ENCODE measurements at regions not wholly inside any gene's neighbourhood (a gene's known extent, or its start where the extent isn't known, plus 50 kb on each side); places are given as distances from the start of the nearest gene placed in this dataset.

DNA sequence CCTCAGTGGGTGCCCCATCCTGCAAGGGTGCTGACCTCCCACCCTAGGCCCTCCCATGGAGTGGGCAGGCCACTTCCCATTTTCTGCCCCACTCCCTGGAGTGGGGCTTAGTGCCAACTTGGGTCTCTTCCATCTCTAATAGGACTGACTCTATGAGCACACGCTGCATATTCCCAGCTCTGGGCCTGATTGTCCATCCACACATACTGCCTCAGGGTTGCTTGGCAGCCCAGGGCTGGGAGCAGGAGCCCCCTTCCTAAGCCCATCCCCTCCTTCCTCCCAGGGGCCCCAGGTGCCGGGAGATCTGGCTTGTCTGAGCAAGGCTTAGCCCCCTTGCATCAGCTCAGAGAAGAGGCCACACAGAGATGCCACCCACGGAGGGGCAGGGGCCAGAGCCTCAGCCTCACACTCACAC lies 55.1 kb downstream of the PJA1 start:
- no peak for DNase-seq

- DNase-seq: no peak
Measured at GRCh38 chrX:69109706-69110105, 55.5 kb downstream of the PJA1 start.

DNA sequence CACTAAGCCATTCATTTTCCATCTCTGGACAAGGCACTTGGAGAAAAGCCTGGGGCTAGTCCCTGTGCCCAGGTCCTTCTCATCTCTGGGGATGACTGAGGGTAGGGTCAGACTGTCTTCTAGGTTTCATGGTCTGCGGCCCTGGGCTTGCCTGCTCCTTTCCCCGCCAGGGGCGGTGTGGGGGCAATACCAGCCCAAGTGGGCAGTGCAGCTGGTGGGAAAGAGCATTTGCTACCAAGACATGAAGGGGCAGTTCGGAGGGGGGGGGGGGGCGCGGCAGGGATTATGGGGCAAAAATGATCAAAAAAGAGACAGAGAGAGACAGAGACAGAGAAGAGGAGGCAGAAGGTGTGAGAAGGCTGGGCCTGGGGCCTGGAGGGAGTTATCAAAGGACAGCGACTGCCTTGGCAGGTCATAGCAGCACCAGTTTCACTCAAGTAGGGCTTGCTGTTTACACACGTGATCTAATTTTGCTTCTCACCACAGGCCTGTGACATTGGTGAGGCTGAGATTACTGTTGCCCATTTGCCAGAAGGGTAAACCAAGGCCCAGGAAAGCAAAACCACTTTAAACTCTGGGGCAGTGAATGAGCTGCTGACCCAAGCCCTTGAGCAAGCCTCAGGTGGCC lies 56.1 kb downstream of the PJA1 start:
- no peak for DNase-seq

- DNase-seq: no peak
Measured at GRCh38 chrX:69107747-69108401, 57.4 kb downstream of the PJA1 start.

- no peak for DNase-seq
Measured at GRCh38 chrX:69107231-69107739, 58.0 kb downstream of the PJA1 start.

DNA sequence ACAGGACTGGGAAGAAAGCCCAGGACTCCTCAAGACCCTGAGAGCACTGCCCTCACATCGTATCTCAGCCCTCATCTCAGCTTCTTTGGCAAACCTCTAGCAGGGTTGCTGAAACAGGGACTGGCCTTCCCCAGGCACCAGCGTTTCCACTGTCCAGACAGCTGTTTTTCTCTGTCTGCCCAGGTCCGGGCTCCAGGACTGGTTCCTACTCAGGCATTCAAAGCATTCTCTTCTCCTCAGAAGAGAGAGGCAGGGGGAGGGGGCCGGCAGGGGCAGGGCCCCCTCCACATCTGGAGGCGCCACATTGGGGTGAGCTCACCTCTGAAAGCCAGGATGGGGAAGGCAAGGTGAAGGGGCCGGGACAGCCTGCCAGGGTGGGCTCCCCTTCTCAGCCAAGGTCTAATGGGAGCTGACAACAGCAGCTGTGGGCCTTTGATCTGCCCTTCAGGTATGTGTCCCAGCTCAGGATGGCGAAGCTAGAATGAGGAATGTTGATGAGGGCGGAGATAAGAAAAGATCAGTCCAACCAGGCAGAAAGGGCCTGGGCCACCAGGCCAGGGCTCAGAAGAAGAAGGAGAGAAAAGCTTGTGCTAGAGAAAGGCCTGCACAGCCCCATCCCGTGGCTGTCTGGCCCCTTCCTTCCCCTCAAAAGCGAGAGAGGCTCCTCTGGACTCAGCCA lies 60.4 kb downstream of the PJA1 start:
- DNase-seq: no peak

DNA sequence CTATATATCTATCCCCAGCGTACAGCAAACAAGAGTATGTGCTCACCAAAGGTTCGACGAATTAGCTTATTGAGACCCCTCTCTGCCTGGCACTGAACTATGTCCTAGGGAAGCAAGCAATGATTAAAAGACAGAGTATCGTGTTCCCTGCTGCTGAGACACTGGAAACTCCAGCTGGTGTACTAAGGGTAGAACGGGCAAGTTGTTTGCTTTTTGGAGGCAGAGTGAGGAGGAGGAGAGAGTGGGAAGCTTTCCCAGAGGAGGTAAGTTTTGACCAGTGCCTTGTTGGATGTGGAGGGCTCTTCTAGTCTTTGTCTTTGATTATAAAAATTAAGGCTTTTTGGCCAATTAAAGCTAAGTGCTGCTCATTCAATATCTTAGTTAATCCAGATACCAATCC lies 61.7 kb downstream of the PJA1 start:
- no peak for DNase-seq

DNA sequence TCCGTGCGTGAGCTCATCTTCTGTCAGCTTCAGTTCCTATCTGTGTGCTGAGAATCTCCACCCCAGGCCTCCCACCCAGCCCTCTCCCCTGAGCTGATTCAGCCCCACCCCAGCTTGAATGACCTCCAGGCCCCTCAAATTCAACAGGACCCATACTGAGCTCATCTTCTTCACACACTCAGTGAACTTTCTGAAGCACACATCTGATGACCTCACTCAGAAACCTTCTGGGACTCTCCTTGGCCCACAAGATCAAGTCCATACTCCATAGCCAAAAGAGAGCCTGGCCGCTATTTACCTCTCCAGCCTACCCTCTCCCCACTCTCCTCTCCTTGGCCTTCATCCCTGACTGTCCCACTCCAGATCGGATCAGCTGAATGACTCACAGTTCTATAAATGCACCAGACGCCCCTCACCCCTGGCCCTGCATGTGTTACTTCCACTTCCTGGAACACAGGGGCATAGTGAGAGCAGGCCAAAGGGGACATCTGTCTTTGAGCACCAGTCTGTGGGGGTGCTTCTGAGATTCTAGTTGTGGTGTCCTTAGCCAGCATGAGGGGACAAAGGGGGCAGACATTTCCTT lies 62.5 kb downstream of the PJA1 start:
- DNase-seq: no peak

- DNase-seq: no peak
Measured at GRCh38 chrX:69101683-69102251, 63.5 kb downstream of the PJA1 start.

DNA sequence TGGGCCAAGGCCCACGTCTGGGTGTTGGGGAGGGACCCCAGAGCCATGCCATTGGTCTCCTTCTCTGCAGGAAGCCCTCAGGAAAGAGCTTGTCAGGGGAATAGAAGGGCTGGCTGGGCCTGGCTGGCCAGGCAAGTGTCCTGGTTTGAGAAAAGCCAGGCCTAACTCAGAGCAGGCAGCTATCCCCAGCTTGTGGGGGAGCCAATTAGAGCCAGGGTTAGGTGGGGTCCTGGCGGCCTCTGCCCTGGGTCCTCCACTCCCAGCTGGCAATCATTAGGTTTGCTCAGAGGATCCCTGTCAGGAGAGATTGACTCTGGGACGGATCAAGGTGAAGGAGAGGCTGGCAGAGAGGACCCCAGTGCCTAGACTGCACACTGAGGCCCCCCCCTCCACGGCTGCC lies 64.8 kb downstream of the PJA1 start:
- DNase-seq: no peak

GRCh38 chrX:69097451-69098236 lies 67.6 kb downstream of the PJA1 start:
- DNase-seq: no peak

- no peak for DNase-seq
Measured at GRCh38 chrX:69096963-69097362, 68.3 kb downstream of the PJA1 start.

GRCh38 chrX:69094977-69095669 lies 70.1 kb downstream of the PJA1 start:
- no peak for DNase-seq

DNA sequence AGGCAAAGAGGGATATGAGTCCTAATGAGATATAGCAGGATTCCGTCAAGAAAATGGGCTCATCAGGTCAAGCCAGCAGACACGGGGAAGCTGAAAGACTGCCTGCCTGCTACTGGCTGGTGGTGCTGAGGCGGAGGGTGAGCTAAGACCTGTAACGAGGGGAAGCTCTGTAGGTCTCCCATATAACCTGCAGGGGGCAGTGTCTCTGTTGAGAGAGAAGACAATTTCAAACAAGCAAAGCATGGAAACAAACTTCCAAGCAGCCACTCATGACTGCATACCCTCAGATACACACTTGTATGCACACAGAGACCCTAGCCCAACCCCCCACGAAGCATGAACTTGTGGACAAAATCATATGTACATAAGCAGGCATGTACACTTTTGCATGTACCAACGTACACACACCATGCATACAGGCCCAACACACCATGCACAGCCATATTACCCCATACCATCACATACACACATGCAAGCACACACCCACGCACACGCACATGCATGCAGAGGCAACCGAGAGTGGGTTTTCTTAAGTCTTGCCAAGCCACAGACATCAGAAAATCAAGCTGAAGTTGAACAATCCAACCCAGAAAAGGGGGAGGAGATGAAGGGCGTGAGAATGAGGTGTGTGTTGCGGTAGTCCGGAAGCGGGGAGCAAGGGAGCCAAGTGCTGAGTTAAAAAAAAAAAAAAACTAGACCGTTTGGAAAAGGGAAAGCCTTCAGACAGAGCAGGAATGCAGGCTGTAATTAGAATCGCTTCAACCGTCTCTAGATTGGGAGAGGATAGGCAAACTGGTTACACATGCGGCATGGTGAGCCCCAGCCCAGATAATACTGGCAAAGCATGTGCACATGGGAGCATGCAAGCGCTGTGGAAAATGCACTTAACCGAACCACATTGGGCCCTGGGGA lies 71.0 kb downstream of the PJA1 start:
- no peak for DNase-seq

DNA sequence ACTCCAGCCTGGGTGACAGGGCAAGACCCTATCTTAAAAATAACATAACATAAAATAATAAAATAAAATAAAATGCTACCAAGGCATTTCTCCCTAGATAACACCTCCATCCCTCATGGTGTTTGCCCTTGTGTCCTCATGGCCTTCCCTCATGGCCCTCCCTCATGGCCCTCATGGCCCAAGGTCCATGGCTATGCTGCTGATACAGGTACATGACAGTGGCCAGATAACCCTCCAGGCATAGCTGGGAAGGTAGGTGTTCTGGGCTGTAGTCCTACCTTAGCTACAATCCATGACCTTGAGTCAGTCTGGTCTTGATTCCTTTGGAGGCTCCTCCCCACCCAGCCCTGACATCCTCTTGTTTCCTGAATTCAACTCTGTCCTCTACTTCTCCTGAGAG lies 75.2 kb downstream of the PJA1 start:
- no peak for DNase-seq

GRCh38 chrX:69089203-69089602 lies 76.0 kb downstream of the PJA1 start:
- no peak for DNase-seq

GRCh38 chrX:69088171-69088938 lies 76.9 kb downstream of the PJA1 start:
- no peak for DNase-seq

- DNase-seq: no peak
Measured at GRCh38 chrX:69085826-69086225, 79.4 kb downstream of the PJA1 start.

DNA sequence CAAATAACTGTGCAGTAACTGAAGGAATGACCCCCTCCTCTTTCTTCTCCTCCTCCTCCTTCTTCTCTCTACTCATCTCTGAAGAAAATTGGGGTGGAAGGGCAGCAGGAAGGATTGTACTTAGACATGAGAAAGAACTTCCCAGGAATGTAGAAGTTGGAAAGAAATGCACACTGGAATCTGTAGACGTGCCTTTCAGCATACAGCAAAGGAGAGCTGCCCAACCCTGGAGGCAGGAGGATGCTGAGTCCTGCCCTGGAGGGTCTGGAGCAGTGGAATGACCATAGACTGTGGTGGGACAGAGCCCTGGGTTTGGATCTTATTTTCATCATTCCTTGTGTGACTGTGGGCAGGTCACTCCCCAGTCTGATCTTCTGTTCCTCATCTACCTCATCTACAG lies 80.1 kb downstream of the PJA1 start:
- DNase-seq: no peak

- no peak for DNase-seq
Measured at GRCh38 chrX:69083801-69084200, 81.5 kb downstream of the PJA1 start.

All from NCI-H2029 (cell line).